H1 (cell line): ENCODE measurements at regions not wholly inside any gene's neighbourhood (a gene's known extent, or its start where the extent isn't known, plus 50 kb on each side); places are given as distances from the start of the nearest gene placed in this dataset.

Experiments used
- BACH1 ChIP-seq: IDR thresholded peaks from 2 replicates; pipeline ENCODE4 v1.6.1; 2012; ENCODE audit warnings: low read length, improper control_type of control experiment
- CHD7 ChIP-seq: fragments of 300-600 bp; sonication (generic); IDR thresholded peaks from 2 replicates; pipeline ENCODE4 v1.7.1; 2012; ENCODE audit warnings: low read length, moderate library complexity, mild to moderate bottlenecking, inconsistent platforms; ENCODE audit not compliant: insufficient replicate concordance
- EGR1 ChIP-seq: IDR thresholded peaks from 2 replicates; pipeline ENCODE4 v1.6.1; 2011; ENCODE audit warnings: low read depth, low read length, borderline replicate concordance
- HDAC2 ChIP-seq, 2 experiments: fragments of 300-600 bp in 1 of 2; sonication (generic) in 1 of 2; IDR thresholded peaks; 2 replicates each; pipeline ENCODE4 v1.6.1; 2011 to 2012; ENCODE audit warnings: low read depth in 2 of 2, low read length in 2 of 2, mild to moderate bottlenecking in 2 of 2, moderate library complexity in 2 of 2, borderline replicate concordance in 1 of 2, inconsistent platforms in 1 of 2
- HDAC6 ChIP-seq: IDR thresholded peaks from one replicate; pipeline ENCODE4 v1.7.1; 2012; ENCODE audit warnings: low read depth, mild to moderate bottlenecking, inconsistent platforms, low read length, moderate library complexity
- KDM5A ChIP-seq: fragments of 200-600 bp; IDR thresholded peaks from 2 replicates; pipeline ENCODE4 v1.7.1; 2012; ENCODE audit warnings: mild to moderate bottlenecking, low read length, inconsistent platforms, mixed read lengths
- NANOG ChIP-seq: IDR thresholded peaks from 2 replicates; pipeline ENCODE4 v1.6.1; 2011; ENCODE audit warnings: low read length, low read depth, mild to moderate bottlenecking, inconsistent platforms; ENCODE audit not compliant: insufficient read depth, poor library complexity, severe bottlenecking
- RXRA ChIP-seq: IDR thresholded peaks from 2 replicates; pipeline ENCODE4 v1.6.1; 2011; ENCODE audit warnings: low read depth, mild to moderate bottlenecking, low read length, moderate library complexity; ENCODE audit not compliant: insufficient read depth
- TCF12 ChIP-seq: IDR thresholded peaks from 2 replicates; pipeline ENCODE4 v1.6.1; 2011; ENCODE audit warnings: low read depth, mild to moderate bottlenecking, low read length
- USF2 ChIP-seq: IDR thresholded peaks from 2 replicates; pipeline ENCODE4 v1.6.1; 2011; ENCODE audit warnings: low read length, improper control_type of control experiment
- ZNF274 ChIP-seq: IDR thresholded peaks from 2 replicates; pipeline ENCODE4 v1.7.0; 2012; ENCODE audit warnings: low read length, borderline replicate concordance; ENCODE audit errors: extremely low read depth

DNA sequence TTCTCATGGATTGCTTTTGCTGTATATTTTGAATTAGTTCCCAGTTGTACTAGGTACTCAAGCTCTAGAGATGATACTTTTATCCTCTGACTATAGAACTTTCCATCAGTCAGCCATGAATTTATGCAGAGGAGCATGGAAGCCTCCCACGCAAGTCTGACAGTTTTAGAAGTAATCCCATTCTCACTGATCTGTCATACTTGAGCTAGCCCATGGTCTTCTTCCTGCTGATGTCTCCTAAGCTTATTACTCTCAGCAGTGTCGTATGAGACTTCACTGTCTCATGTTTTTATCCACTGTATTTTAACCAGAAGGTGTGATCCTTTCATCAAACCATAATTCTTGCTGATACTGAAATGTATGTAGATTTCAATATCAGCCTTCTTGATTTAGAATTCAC, 715.2 kb upstream of the MARCKS start (continued):
- TF ChIP-seq CHD7 (no peak), USF2 (no peak), RXRA (no peak), KDM5A (no peak), HDAC6 (no peak), HDAC2 (IDR thresholded peaks at IDR 0.05; ENCODE audit: borderline replicate concordance in 1 of 2, low read depth in 2 of 2, low read length in 2 of 2) (no peak), BACH1 (no peak), EGR1 (no peak), TCF12 (no peak), ZNF274 (no peak), NANOG (no peak)
